Uterus (tissue), 2 donors: ENCODE measurements at regions not wholly inside any gene's neighbourhood (a gene's known extent, or its start where the extent isn't known, plus 50 kb on each side); places are given as distances from the start of the nearest gene placed in this dataset.

Source experiments
- POLR2A ChIP-seq, 2 donors: fragments of 450-650 bp; IDR thresholded peaks; one replicate each; pipeline ENCODE4 v1.6.1; 2016; ENCODE audit warnings: antibody characterized with exemption in 2 of 2, mild to moderate bottlenecking in 1 of 2, moderate library complexity in 1 of 2
- TF ChIP-seq, protein P1 (sequence below), 4 experiments: fragments of 200-600 bp in 2 of 4; fragments of 450-650 bp in 2 of 4; sonication (generic) in 2 of 4; IDR thresholded peaks; one replicate each; pipeline ENCODE4 v1.5.1; 2016 to 2019; ENCODE audit warnings: antibody characterized with exemption in 4 of 4, mild to moderate bottlenecking in 2 of 4, moderate library complexity in 1 of 4

DNA sequence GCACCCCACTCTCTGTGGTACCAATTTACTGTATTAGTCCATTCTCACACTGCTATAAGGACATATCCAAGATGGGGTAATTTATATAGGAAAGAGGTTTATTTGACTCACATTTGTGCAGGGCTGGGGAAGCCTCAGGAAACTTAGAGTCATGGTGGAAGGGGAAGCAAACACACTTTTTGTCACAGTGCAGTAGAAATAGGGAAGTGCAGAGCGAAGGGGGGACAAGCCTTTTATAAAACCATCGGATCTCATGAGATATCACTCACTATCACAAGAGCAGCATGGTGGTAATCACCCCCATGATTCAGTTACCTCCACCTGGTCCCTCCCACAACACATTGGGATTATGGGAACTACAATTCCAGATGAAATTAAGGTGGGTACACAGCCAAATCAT, 766.9 kb upstream of the PCDH10 start:
- TF ChIP-seq, protein P1, sequence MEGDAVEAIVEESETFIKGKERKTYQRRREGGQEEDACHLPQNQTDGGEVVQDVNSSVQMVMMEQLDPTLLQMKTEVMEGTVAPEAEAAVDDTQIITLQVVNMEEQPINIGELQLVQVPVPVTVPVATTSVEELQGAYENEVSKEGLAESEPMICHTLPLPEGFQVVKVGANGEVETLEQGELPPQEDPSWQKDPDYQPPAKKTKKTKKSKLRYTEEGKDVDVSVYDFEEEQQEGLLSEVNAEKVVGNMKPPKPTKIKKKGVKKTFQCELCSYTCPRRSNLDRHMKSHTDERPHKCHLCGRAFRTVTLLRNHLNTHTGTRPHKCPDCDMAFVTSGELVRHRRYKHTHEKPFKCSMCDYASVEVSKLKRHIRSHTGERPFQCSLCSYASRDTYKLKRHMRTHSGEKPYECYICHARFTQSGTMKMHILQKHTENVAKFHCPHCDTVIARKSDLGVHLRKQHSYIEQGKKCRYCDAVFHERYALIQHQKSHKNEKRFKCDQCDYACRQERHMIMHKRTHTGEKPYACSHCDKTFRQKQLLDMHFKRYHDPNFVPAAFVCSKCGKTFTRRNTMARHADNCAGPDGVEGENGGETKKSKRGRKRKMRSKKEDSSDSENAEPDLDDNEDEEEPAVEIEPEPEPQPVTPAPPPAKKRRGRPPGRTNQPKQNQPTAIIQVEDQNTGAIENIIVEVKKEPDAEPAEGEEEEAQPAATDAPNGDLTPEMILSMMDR (IDR thresholded peaks at IDR 0.05), result no peak
- TF ChIP-seq POLR2A (IDR thresholded peaks at IDR 0.05), result no peak
